NT2/D1 (cell line): ENCODE measurements at regions not wholly inside any gene's neighbourhood (a gene's known extent, or its start where the extent isn't known, plus 50 kb on each side); places are given as distances from the start of the nearest gene placed in this dataset.
"Not testable (repeated sequence)": the region's sequence is repeated elsewhere in the genome, so short reads cannot be mapped to it uniquely, and the experiment has no call there.

Experiments
- YY1 ChIP-seq: IDR thresholded peaks from 2 replicates; pipeline ENCODE4 v1.6.1; 2011; ENCODE audit not compliant: insufficient read length, insufficient read depth
- ZNF274 ChIP-seq: IDR thresholded peaks from 2 replicates; pipeline ENCODE4 v1.6.1; 2011; ENCODE audit warnings: mild to moderate bottlenecking, low read depth, low read length

- TF ChIP-seq YY1, ZNF274: not testable (repeated sequence)
Measured at GRCh38 chr7:106556244-106556643, 104.7 kb downstream of the CCDC71L start.
